ENCODE measurements at regions not wholly inside any gene's neighbourhood (a gene's known extent, or its start where the extent isn't known, plus 50 kb on each side); places are given as distances from the start of the nearest gene placed in this dataset.

- H3K27me3 ChIP-seq, result no peaks in the 10 kb centered on the region
- no peak for TF ChIP-seq CTCF (IDR thresholded peaks at IDR 0.05)
- no peaks in the 10 kb centered on the region for H3K4me1 ChIP-seq (ENCODE audit: control insufficient read depth in 1 of 2, insufficient read depth in 1 of 2, low read depth in 1 of 2, low read length in 1 of 2)
- H3K9me3 ChIP-seq, result no peaks in the 10 kb centered on the region
- no peak overlapping the region for H3K27ac ChIP-seq
- H3K36me3 ChIP-seq, result no peaks in the 10 kb centered on the region
- no peak overlapping the region for H3K4me3 ChIP-seq (ENCODE audit: low read depth in 1 of 2, low read length in 1 of 2)
Measured at GRCh38 chr20:60877071-60877857, 374.8 kb upstream of the CDH4 start.

- Histone ChIP-seq H3K27me3 (no peaks in the 10 kb centered on the region), H3K4me3 (ENCODE audit: low read depth in 1 of 2, low read length in 1 of 2) (no peak overlapping the region), H3K27ac (no peak overlapping the region), H3K36me3 (no peaks in the 10 kb centered on the region), H3K4me1 (ENCODE audit: control insufficient read depth in 1 of 2, insufficient read depth in 1 of 2, low read depth in 1 of 2, low read length in 1 of 2) (no peaks in the 10 kb centered on the region), H3K9me3 (no peaks in the 10 kb centered on the region)
- no peak for TF ChIP-seq CTCF (IDR thresholded peaks at IDR 0.05)
Measured at GRCh38 chr20:60882836-60883235, 369.2 kb upstream of the CDH4 start.

GRCh38 chr20:60883496-60883895 lies 368.6 kb upstream of the CDH4 start:
- Histone ChIP-seq H3K4me1 (ENCODE audit: control insufficient read depth in 1 of 2, insufficient read depth in 1 of 2, low read depth in 1 of 2, low read length in 1 of 2) (no peaks in the 10 kb centered on the region), H3K4me3 (ENCODE audit: low read depth in 1 of 2, low read length in 1 of 2) (no peak overlapping the region), H3K27me3 (no peaks in the 10 kb centered on the region), H3K27ac (no peak overlapping the region), H3K36me3 (no peaks in the 10 kb centered on the region), H3K9me3 (no peaks in the 10 kb centered on the region)
- no peak for TF ChIP-seq CTCF (IDR thresholded peaks at IDR 0.05)

- H3K4me3 ChIP-seq (ENCODE audit: low read depth in 1 of 2, low read length in 1 of 2), result no peak overlapping the region
- H3K9me3 ChIP-seq, result no peaks in the 10 kb centered on the region
- no peaks in the 10 kb centered on the region for H3K4me1 ChIP-seq (ENCODE audit: control insufficient read depth in 1 of 2, insufficient read depth in 1 of 2, low read depth in 1 of 2, low read length in 1 of 2)
- H3K27ac ChIP-seq, result no peak overlapping the region
- H3K27me3 ChIP-seq, result no peaks in the 10 kb centered on the region
- no peaks in the 10 kb centered on the region for H3K36me3 ChIP-seq
- no peak for TF ChIP-seq CTCF (IDR thresholded peaks at IDR 0.05)
Measured at GRCh38 chr20:60884277-60884676, 367.8 kb upstream of the CDH4 start.

- H3K4me3 ChIP-seq (ENCODE audit: low read depth in 1 of 2, low read length in 1 of 2), result no peak overlapping the region
Measured at GRCh38 chr20:60888771-60889170, 363.3 kb upstream of the CDH4 start.

More at GRCh38 chr20:60888771-60889170, 363.3 kb upstream of the CDH4 start:
- Histone ChIP-seq H3K9me3 (no peaks in the 10 kb centered on the region), H3K27me3 (no peaks in the 10 kb centered on the region), H3K27ac (no peak overlapping the region), H3K36me3 (no peaks in the 10 kb centered on the region), H3K4me1 (ENCODE audit: control insufficient read depth in 1 of 2, insufficient read depth in 1 of 2, low read depth in 1 of 2, low read length in 1 of 2) (no peaks in the 10 kb centered on the region)
- TF ChIP-seq CTCF (IDR thresholded peaks at IDR 0.05), result no peak
